CD4-positive, alpha-beta T cell (primary cell): ENCODE measurements at regions not wholly inside any gene's neighbourhood (a gene's known extent, or its start where the extent isn't known, plus 50 kb on each side); places are given as distances from the start of the nearest gene placed in this dataset.

ENCODE experiments used
- ATAC-seq: fragments of 200-7000 bp; cut with Tn5 transposase; one replicate; pipeline ENCODE4 v1.10.0; 2022; ENCODE audit warnings: mild to moderate bottlenecking; ENCODE audit not compliant: poor library complexity
- CTCF ChIA-PET: fragments of 350-600 bp; sonication (Branson Sonifier 250); formaldehyde crosslinking; loops from one replicate; lab custom pipeline; 2021; ENCODE audit warnings: antibody characterized with exemption, inconsistent platforms; lab: Charles Lee
- POLR2A ChIA-PET: fragments of 350-600 bp; sonication (Branson Sonifier 250); formaldehyde crosslinking; loops from one replicate; lab custom pipeline; 2021; ENCODE audit warnings: antibody characterized with exemption, inconsistent platforms; lab: Charles Lee
- DNase-seq, 14 experiments: peaks; one replicate each; pipeline ENCODE4 v3.0.0-alpha.2; 2013 to 2020; ENCODE audit warnings: mixed read lengths in 2 of 14
- H3K27ac ChIP-seq, 2 donors: one replicate each; pipeline versions ENCODE4 v1.5.1 to v1.7.0; 2013; ENCODE audit warnings: low read length in 2 of 2, low read depth in 1 of 2, mild to moderate bottlenecking in 1 of 2
- H3K27me3 ChIP-seq, 2 experiments: 1 replicate in 1 of 2; 2 replicates in 1 of 2; pipeline versions ENCODE4 v1.6.1 to v1.7.0; 2013; ENCODE audit warnings: low read length in 2 of 2, control low read depth in 1 of 2, mild to moderate bottlenecking in 1 of 2, moderate library complexity in 1 of 2; ENCODE audit not compliant: insufficient read depth in 2 of 2, control insufficient read depth in 1 of 2
- H3K36me3 ChIP-seq: one replicate; pipeline ENCODE4 v1.6.1; 2013; ENCODE audit warnings: low read length, control low read depth; ENCODE audit not compliant: insufficient read depth
- H3K4me1 ChIP-seq: one replicate; pipeline ENCODE4 v1.6.1; 2013; ENCODE audit warnings: low read length, control low read depth; ENCODE audit not compliant: insufficient read depth
- H3K4me3 ChIP-seq: one replicate; pipeline ENCODE4 v1.5.1; 2013; ENCODE audit warnings: mild to moderate bottlenecking, low read length, moderate library complexity
- H3K9me3 ChIP-seq, 2 experiments: 1 replicate in 1 of 2; 2 replicates in 1 of 2; pipeline versions ENCODE4 v1.6.1 to v1.7.0; 2013; ENCODE audit warnings: low read length in 2 of 2, mild to moderate bottlenecking in 2 of 2, control low read depth in 1 of 2, moderate library complexity in 1 of 2; ENCODE audit not compliant: control insufficient read depth in 1 of 2, insufficient read depth in 1 of 2
- H3K27ac Mint-ChIP-seq: one replicate; pipeline ENCODE4 v1.8.0; 2020; ENCODE audit warnings: mixed read lengths
- H3K27me3 Mint-ChIP-seq: one replicate; pipeline ENCODE4 v1.8.0; 2021; ENCODE audit warnings: mixed read lengths
- H3K36me3 Mint-ChIP-seq: one replicate; pipeline ENCODE4 v1.8.0; 2021; ENCODE audit warnings: low read depth, mixed read lengths
- H3K4me1 Mint-ChIP-seq: one replicate; pipeline ENCODE4 v1.8.0; 2021; ENCODE audit warnings: low read depth, mixed read lengths
- H3K4me3 Mint-ChIP-seq: one replicate; pipeline ENCODE4 v1.8.0; 2020; ENCODE audit warnings: mild to moderate bottlenecking, mixed read lengths
- H3K9me3 Mint-ChIP-seq: one replicate; pipeline ENCODE4 v1.8.0; 2020; ENCODE audit warnings: mixed read lengths
- CTCF ChIP-seq: fragments of 200-600 bp; IDR thresholded peaks from one replicate; pipeline ENCODE4 v1.8.0; 2022; ENCODE audit warnings: antibody characterized with exemption, mild to moderate bottlenecking
- intact Hi-C, 2 experiments: fragments of 100-400 bp; cut with DNase I in 1 of 2; cut with micrococcal nuclease in 1 of 2; formaldehyde crosslinking; loops; one replicate each; pipeline versions ENCODE4 v1.15.1 to v1.9.0; 2023 to 2025; cut with DNase I, micrococcal nuclease

DNA sequence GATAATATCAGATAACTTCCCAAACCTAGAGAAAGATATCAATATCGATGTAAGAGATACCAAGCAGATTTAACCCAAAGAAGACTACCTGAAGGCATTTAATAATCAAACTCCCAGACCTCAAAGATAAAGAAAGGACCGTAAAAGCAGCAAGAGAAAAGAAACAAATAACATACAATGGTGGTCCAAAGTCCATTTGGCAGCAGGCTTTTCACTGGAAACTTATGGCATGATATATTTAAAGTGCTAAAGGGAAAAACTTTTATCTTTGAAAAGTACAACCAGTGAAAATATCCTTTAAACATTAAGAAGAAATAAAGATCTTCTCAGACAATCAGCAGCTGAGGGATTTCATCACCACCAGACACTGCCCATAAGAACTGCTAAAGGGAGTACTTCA lies 812.7 kb upstream of the ADAMTS5 start:
- Histone ChIP-seq H3K4me3 (no peak overlapping the region), H3K9me3 (peaks cover 0 to 13% of the 10 kb centered on the region in 2 experiments), H3K36me3 (no peaks in the 10 kb centered on the region), H3K4me1 (no peaks in the 10 kb centered on the region), H3K27me3 (no peaks in the 10 kb centered on the region), H3K27ac (no peak overlapping the region)
- H3K36me3 Mint-ChIP-seq = no peaks in the 10 kb centered on the region
- H3K27ac Mint-ChIP-seq = no peak overlapping the region
- peaks cover 4% of the 10 kb centered on the region for H3K9me3 Mint-ChIP-seq
- intact Hi-C loops = no loop called here
- DNase-seq (no peak), ATAC-seq (no peak)
- H3K4me3 Mint-ChIP-seq = no peak overlapping the region
- POLR2A ChIA-PET = no interaction called here
- no peak for TF ChIP-seq CTCF
- CTCF ChIA-PET = no interaction called here
- no peaks in the 10 kb centered on the region for H3K4me1 Mint-ChIP-seq
- no peaks in the 10 kb centered on the region for H3K27me3 Mint-ChIP-seq

GRCh38 chr21:27776925-27777553 lies 810.2 kb upstream of the ADAMTS5 start:
- DNase-seq = no peak
- intact Hi-C loops = no loop called here
- ChIA-PET POLR2A (no interaction called here), CTCF (no interaction called here)
- no peak overlapping the region for H3K27ac ChIP-seq
- H3K4me3 ChIP-seq = no peak overlapping the region
- no peaks in the 10 kb centered on the region for H3K4me1 ChIP-seq
- Mint-ChIP-seq H3K27me3 (no peaks in the 10 kb centered on the region), H3K9me3 (peaks cover 1% of the 10 kb centered on the region), H3K36me3 (no peaks in the 10 kb centered on the region), H3K4me3 (no peak overlapping the region), H3K4me1 (no peaks in the 10 kb centered on the region), H3K27ac (no peak overlapping the region)
- no peaks in the 10 kb centered on the region for H3K27me3 ChIP-seq
- no peaks in the 10 kb centered on the region for H3K36me3 ChIP-seq
- no peak for ATAC-seq
- TF ChIP-seq CTCF = no peak
- H3K9me3 ChIP-seq = peaks cover 0 to 13% of the 10 kb centered on the region in 2 experiments

DNA sequence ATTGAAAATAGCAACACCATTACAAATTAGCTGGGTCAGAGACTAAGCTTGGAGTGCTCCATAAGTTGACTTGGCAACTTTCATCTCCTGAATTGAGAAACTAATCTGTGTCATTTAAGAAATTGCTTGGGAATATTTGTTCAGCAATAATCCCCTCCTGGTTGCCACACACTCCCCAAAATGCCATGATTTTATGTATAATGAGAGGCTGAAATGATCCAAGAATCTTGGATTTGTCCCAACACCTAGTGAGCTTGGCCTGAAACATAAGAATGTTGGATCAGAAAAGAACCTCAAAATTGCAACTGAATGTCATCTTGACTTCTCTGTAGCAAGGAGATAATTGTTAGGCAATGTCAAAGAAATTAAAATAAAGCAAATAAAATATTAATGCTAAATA lies 805.9 kb upstream of the ADAMTS5 start:
- Mint-ChIP-seq H3K9me3 (no peaks in the 10 kb centered on the region), H3K4me1 (no peaks in the 10 kb centered on the region), H3K36me3 (no peaks in the 10 kb centered on the region), H3K27me3 (no peaks in the 10 kb centered on the region), H3K27ac (no peak overlapping the region), H3K4me3 (no peak overlapping the region)
- DNase-seq (no peak), ATAC-seq (no peak)
- no peak overlapping the region for H3K27ac ChIP-seq
- intact Hi-C loops = no loop called here
- no peaks in the 10 kb centered on the region for H3K4me1 ChIP-seq
- no peak overlapping the region for H3K4me3 ChIP-seq
- H3K9me3 ChIP-seq = peaks cover 0 to 13% of the 10 kb centered on the region in 2 experiments
- H3K36me3 ChIP-seq = no peaks in the 10 kb centered on the region
- H3K27me3 ChIP-seq = no peaks in the 10 kb centered on the region
- TF ChIP-seq CTCF = no peak
- ChIA-PET POLR2A (no interaction called here), CTCF (no interaction called here)
